ENCODE measurements at regions not wholly inside any gene's neighbourhood (a gene's known extent, or its start where the extent isn't known, plus 50 kb on each side); places are given as distances from the start of the nearest gene placed in this dataset.
"Not testable (repeated sequence)": the region's sequence is repeated elsewhere in the genome, so short reads cannot be mapped to it uniquely, and the experiment has no call there.

GRCh38 chr17:36849020-36849419 lies 88.3 kb upstream of the LHX1 start:
- DNase-seq, result not testable (repeated sequence)

- no peak for DNase-seq
These were observed 87.4 kb upstream of the LHX1 start for GRCh38 chr17:36849871-36850348.

DNA sequence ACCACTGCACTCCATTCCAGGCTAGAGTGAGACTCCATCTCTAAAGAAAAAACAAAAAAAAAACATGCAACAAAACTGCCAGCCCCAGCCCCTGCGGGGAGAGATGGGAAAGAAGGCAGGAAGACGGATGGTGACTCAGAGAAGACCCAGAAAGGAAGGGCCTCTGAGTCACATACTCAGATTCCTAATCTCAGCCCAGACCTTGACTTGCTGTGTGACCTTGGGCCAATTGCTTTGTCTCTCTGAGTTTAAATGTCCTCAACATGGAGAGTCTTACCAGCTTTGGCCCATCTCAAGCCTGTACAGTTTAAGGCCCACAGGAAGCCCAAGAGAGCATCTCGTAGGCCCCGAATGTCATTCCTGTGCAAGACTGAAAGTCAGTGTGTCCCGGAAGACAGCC lies 86.5 kb upstream of the LHX1 start:
- DNase-seq, result no peak

- no peak for DNase-seq
These were observed 86.0 kb upstream of the LHX1 start for GRCh38 chr17:36851250-36851649.

- not testable (repeated sequence) for DNase-seq
These were observed 84.8 kb upstream of the LHX1 start for GRCh38 chr17:36852478-36852877.

GRCh38 chr17:36854982-36855381 lies 82.3 kb upstream of the LHX1 start:
- no peak for DNase-seq

DNA sequence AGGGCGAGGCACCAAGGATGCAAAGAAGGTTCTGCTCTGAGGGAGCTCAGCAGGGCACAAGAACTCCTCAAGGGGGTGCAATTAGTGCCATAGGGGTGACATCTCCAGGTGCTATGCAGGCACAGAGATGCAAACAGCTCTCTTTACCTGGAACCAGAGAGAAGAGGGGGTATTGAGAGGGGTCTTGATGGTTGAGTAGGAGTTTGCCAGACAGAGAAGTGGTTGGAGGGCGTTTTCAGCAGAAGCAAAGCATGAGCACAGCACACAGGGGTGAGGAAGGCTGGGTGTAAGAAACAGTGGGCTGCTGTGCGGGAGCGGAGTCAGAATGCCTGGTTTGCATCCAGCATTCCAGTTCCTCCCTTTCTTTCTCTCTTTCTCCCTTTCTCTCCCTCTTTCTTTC lies 81.8 kb upstream of the LHX1 start:
- DNase-seq, result no peak

DNA sequence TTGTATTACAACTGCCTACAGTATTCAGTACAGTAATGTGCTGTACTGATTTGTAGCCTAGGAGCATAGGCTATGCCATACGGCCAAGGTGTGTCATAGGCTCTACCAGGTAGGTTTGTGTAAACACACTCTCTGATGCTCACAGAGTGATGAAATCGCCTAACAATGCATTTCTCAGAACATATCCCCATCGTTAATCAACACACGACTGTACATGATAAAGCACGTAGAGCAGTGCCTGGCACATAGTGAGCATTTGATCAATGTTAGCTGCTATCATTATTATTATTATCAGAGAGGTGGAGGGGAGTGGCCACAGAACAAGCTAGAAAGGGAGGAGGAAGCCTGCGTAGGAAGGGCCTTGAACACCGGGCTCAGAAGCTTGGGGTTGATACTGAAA lies 81.1 kb upstream of the LHX1 start:
- DNase-seq, result peak; percentile 38

DNA sequence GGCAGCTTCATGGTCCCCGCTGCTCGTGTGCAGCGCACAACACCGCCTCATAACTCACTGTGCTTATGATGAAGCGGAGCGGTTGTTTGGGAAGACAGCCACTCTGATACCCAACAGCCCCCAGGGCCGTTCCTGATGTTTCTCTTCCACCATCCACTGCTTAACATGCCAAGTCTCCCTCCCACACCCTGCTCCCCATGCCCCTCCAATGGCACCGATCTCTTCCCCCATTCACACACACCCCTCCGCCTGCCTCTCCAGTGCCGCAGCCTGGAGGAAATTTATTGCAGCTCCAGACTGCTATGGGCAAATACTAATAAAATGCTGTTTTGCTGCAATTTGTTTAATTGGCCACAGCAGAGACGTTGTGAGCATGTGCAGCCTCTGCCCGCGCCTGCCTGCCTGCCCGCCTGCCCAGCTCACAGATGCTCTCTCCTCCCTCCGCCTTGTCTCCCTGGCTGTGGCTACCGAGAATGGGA lies 80.3 kb upstream of the LHX1 start:
- peak; percentile 55 for DNase-seq

DNA sequence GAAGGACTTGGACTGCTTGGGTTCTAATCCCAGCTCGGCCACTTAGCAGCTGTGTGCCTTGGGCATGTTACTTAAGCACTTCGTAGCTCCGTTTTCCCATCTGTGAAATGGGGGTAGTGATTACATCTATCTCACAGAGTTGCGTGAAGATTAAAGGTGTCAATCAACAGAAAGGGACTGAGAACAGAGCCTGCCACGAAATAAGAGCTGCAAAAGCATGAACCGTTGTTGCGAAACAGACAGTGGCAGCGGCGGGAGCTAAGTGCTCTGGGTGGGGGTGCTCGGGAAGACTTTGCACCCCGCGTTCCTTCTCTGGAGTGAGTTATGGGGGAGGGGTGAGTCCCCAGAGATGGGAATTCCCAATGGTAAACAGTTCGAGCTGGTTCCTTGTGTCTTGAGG lies 79.6 kb upstream of the LHX1 start:
- no peak for DNase-seq

DNA sequence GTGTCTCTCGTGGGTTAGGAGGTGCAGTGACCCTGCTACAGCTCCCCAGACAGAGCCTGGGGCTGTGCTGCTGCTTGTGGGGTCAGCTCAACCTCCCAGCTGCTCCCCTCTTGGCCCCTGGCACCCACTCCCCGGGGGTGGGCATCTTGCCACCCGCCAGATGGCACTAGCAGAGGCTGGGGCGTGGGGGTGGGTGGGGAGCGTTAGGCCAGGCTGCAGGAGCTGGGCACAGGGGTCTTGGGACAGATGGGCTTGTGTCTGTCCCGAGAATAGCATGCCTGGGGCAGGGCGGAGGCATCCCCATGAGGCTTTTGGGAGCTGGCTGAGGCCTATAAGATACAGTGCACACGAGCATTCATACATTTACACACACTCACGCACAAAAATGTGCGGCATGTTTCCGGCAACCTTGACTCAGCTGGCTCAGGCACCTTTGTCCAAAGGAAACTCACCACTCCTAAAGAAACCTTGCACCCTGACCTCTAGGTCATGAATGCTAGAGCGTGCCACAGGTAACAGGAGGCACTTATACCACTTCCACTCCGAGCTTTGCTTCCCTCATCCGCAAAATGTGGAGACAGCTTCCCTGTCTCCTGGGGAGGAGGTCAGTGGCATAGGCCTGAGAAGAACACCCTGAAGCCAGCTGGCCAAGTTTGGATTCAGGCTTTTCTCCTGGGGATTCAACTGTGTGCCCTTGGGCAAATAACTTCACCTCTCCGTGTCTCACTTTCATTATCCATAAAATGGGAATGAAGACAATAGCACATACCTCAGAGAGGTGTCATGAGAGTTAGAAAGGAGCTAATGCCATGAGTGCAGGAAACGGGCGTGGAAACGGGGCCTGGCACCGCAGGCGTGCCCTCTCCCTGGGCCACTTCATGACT lies 78.9 kb upstream of the LHX1 start:
- peak; percentile 26 for DNase-seq

- DNase-seq, result no peak
These were observed 78.3 kb upstream of the LHX1 start for GRCh38 chr17:36859003-36859300.

DNA sequence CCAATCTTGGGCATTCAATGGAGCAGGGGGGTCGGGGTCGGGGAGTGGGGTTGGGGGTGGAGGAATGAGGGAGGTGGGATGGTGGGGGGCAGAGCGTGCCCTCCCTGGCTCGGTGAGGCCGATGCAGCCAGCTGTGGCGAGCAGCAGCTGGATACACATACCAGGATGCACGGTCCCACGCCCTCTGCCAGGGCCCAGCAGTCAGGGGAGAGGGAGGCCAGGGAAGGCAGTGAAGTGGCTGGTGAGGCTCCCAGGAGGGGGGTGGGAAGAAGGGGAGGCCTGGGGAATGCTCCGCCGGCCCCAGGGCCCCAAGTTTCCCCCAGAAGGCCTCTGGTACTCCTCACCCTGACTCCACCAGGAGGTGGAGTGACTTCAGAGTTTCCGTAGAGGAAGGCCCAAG lies 77.6 kb upstream of the LHX1 start:
- no peak for DNase-seq

GRCh38 chr17:36861531-36861930 lies 75.7 kb upstream of the LHX1 start:
- no peak for DNase-seq

DNA sequence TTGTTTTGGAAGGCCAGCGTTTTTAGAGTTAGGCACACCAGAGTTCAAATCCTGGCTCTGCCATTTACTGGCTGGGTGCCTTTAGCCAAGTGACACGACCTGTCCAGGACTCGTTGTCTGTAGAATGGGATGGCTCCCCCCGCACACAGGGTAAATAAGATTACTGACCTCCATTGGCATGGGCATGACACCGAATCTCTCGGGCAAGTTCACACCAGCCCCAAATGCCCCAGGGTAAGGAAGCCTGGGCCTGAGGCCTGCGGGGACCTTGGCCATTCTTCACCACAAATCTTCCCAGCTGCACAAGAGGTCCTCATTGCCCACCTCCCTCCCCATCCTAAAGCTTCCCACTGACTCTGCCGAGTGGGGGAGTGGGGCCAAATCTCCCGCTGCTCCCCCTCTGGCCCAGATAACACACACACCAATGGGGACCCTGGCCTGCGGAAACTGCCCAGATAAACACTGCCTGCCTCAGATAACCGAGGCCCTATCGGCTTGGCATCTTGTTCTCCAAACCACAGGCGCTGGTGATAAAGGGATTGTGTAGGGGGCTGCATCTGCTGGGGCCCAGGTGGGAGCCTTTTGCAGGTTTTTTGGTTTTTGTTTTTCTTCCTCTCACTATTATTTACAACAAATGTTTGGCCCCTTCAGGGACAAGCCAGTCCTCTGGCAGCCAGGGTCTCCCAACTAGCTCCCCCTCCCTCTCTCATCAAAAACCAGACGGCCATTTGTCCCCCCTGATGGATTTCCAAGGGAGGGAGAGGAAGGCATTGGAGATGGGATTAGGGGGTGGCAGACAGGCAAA lies 75.0 kb upstream of the LHX1 start:
- no peak for DNase-seq

- no peak for DNase-seq
These were observed 74.1 kb upstream of the LHX1 start for GRCh38 chr17:36863131-36863530.

- DNase-seq, result no peak
These were observed 73.3 kb upstream of the LHX1 start for GRCh38 chr17:36863676-36864612.

DNA sequence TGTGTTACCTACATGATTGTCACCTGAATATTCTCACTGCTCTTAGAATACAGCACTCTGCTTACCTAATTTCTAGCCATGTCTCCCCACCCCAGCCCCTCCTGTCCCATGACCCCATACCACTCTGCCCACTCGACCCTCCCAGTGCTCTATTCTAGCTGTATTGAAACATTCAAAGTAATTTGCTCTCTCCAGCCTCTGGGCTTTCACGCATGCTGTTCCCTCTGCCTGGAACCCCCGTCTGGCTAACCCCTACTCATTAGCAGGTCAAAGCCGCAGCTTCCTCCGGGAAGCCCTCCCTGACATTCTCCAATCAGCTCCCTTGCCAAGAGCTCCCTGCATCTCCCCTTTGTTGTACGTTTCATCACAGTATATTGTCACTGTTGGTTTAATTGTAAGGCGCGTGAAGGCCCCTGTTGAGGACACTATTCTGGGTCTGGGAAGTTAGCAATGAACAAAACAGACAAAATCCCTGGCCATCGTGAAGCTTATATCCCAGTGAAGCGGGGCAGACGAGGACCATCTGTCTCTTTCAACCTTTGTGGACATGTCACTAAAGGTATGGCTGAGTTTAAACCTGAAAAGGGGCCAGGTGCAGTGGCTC lies 72.3 kb upstream of the LHX1 start:
- DNase-seq, result peak; percentile 16

GRCh38 chr17:36867716-36868341 lies 69.4 kb upstream of the LHX1 start:
- peak; percentile 16 for DNase-seq

- DNase-seq, result no peak
These were observed 68.5 kb upstream of the LHX1 start for GRCh38 chr17:36868777-36869176.

- peak; percentile 20 for DNase-seq
These were observed 67.8 kb upstream of the LHX1 start for GRCh38 chr17:36869441-36869840.
